Neural crest cell (in vitro differentiated cells): ENCODE measurements at regions not wholly inside any gene's neighbourhood (a gene's known extent, or its start where the extent isn't known, plus 50 kb on each side); places are given as distances from the start of the nearest gene placed in this dataset.
"Not testable (repeated sequence)": the region's sequence is repeated elsewhere in the genome, so short reads cannot be mapped to it uniquely, and the experiment has no call there.

ENCODE experiments used
- DNase-seq: peaks from one replicate; pipeline ENCODE4 v3.0.0; 2021; ENCODE audit warnings: low read depth, mixed read lengths, low spot score
- H3K27ac Mint-ChIP-seq: one replicate; pipeline ENCODE4 v1.8.0; 2021; ENCODE audit warnings: mild to moderate bottlenecking, mixed read lengths; ENCODE audit not compliant: unreplicated experiment
- H3K27me3 Mint-ChIP-seq: 2 replicates; pipeline ENCODE4 v1.8.0; 2021; ENCODE audit warnings: low read depth, mild to moderate bottlenecking, mixed read lengths
- H3K36me3 Mint-ChIP-seq: 2 replicates; pipeline ENCODE4 v1.8.0; 2021; ENCODE audit warnings: low read depth, mild to moderate bottlenecking, mixed read lengths
- H3K4me1 Mint-ChIP-seq: 2 replicates; pipeline ENCODE4 v1.8.0; 2021; ENCODE audit warnings: mixed read lengths
- H3K4me3 Mint-ChIP-seq: one replicate; pipeline ENCODE4 v1.8.0; 2021; ENCODE audit warnings: mild to moderate bottlenecking, mixed read lengths
- H3K9me3 Mint-ChIP-seq: 2 replicates; pipeline ENCODE4 v1.8.0; 2021; ENCODE audit warnings: mixed read lengths
- TF ChIP-seq, protein P1 (sequence below): fragments of 200-600 bp; sonication (generic); conservative IDR thresholded peaks from 2 replicates; pipeline ENCODE4 v1.5.0; 2021; ENCODE audit warnings: antibody characterized with exemption, mild to moderate bottlenecking

DNA sequence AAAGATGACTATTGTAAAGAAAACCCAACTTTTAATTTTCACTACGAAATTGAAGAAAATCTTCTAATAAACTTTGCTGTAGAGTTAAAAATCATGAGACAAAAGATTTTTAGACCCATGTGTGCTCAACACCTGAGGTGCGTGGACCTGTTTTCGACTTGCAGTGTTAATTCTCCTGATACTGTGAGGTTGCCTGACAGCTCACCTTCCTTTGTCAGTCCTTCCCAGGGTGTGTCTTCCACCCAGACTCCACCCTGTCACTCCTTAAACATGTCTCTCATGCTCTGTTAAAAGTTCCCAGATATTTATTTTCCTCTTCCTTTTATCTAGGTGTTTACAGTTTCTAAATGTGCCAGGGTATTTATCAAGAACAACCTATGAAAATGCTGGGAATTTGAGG lies 151.3 kb upstream of the NT5E start:
- H3K9me3 Mint-ChIP-seq = no peaks in the 10 kb centered on the region

GRCh38 chr6:85291326-85291725 lies 158.6 kb upstream of the NT5E start:
- H3K36me3 Mint-ChIP-seq = no peaks in the 10 kb centered on the region
- TF ChIP-seq, protein P1, sequence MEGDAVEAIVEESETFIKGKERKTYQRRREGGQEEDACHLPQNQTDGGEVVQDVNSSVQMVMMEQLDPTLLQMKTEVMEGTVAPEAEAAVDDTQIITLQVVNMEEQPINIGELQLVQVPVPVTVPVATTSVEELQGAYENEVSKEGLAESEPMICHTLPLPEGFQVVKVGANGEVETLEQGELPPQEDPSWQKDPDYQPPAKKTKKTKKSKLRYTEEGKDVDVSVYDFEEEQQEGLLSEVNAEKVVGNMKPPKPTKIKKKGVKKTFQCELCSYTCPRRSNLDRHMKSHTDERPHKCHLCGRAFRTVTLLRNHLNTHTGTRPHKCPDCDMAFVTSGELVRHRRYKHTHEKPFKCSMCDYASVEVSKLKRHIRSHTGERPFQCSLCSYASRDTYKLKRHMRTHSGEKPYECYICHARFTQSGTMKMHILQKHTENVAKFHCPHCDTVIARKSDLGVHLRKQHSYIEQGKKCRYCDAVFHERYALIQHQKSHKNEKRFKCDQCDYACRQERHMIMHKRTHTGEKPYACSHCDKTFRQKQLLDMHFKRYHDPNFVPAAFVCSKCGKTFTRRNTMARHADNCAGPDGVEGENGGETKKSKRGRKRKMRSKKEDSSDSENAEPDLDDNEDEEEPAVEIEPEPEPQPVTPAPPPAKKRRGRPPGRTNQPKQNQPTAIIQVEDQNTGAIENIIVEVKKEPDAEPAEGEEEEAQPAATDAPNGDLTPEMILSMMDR = no peak
- H3K27ac Mint-ChIP-seq = no peak overlapping the region
- no peak overlapping the region for H3K4me3 Mint-ChIP-seq
- DNase-seq = no peak
- H3K4me1 Mint-ChIP-seq = no peaks in the 10 kb centered on the region
- peaks cover 25% of the 10 kb centered on the region for H3K27me3 Mint-ChIP-seq
- H3K9me3 Mint-ChIP-seq = peaks cover 5% of the 10 kb centered on the region

More for the DNA sequence above, 151.3 kb upstream of the NT5E start:
- Mint-ChIP-seq H3K27me3 (peaks cover 27% of the 10 kb centered on the region), H3K27ac (no peak overlapping the region), H3K4me1 (no peaks in the 10 kb centered on the region), H3K36me3 (no peaks in the 10 kb centered on the region), H3K4me3 (no peak overlapping the region)
- TF ChIP-seq, protein P1 = no peak
- DNase-seq = no peak

DNA sequence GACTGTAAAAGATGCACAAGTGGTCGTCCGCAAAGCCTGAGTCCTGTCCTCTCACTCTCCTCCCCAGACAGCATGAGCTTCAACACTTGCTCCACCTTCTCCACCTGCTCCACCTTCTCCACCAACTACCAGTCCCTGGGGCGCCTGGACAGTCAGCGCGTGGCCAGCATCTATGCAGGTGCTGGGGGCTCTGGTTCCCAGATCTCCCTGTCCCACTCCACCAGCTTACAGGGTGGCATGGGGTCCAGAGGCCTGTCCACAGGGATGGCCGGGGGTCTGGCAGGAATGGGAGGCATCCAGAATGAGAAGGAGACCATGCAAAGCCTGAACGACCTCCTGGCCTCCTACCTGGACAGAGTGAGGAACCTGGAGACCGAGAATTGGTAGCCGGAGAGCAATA lies 162.2 kb upstream of the NT5E start:
- Mint-ChIP-seq H3K4me1 (no peaks in the 10 kb centered on the region), H3K36me3 (no peaks in the 10 kb centered on the region), H3K27ac (no peak overlapping the region), H3K27me3 (peaks cover 3% of the 10 kb centered on the region), H3K4me3 (no peak overlapping the region), H3K9me3 (peaks cover 5% of the 10 kb centered on the region)
- TF ChIP-seq, protein P1 = no peak
- DNase-seq = no peak

DNA sequence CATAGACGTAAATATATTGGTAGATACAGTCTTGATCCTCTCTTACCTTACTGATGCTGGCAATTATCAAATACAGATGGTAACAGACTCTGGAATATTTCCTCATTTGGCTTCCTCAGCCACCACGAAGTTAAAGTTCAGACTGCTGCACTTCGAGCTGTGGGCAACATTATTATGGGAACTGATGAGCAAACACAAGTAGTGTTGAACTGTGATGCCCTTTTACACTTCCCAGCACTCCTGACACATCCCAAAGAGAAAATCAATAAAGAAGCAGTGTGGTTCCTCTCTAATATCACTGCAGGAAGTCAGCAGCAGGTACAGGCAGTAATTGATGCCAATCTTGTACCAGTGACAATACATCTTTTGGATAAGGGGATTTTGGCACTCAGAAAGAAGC lies 162.7 kb upstream of the NT5E start:
- Mint-ChIP-seq H3K27ac (no peak overlapping the region), H3K4me3 (no peak overlapping the region), H3K4me1 (no peaks in the 10 kb centered on the region), H3K27me3 (peaks cover 3% of the 10 kb centered on the region), H3K36me3 (no peaks in the 10 kb centered on the region), H3K9me3 (peaks cover 5% of the 10 kb centered on the region)
- TF ChIP-seq, protein P1 = no peak
- DNase-seq = no peak

GRCh38 chr6:85286507-85286906 lies 163.4 kb upstream of the NT5E start:
- H3K4me3 Mint-ChIP-seq, DNase-seq, H3K27ac Mint-ChIP-seq, H3K4me1 Mint-ChIP-seq, H3K27me3 Mint-ChIP-seq, H3K36me3 Mint-ChIP-seq, H3K9me3 Mint-ChIP-seq: not testable (repeated sequence)

DNA sequence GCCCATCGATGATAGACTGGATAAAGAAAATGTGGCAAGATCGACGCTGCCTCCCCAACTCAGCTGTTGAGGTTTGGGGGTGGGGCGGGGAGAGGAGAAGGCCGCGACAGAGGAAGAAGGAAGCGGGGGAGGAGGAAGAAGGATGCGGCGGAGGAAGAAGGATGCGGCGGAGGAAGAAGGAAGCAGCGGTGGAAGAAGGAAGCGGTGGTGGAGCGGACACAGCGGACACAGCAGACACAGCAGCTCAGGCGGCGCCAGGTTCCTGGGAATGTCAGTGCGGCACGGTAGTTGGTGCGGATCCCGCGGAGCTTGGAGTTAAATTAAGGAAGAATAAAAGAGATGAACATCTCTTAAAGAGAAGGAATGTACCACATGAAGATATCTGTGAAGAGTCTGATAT lies 163.9 kb upstream of the NT5E start:
- Mint-ChIP-seq H3K9me3 (peaks cover 5% of the 10 kb centered on the region), H3K36me3 (no peaks in the 10 kb centered on the region), H3K27me3 (peaks cover 3% of the 10 kb centered on the region), H3K27ac (no peak overlapping the region), H3K4me3 (no peak overlapping the region), H3K4me1 (no peaks in the 10 kb centered on the region)
- TF ChIP-seq, protein P1 = no peak
- DNase-seq = no peak
